GM18873 (cell line): ENCODE measurements at regions not wholly inside any gene's neighbourhood (a gene's known extent, or its start where the extent isn't known, plus 50 kb on each side); places are given as distances from the start of the nearest gene placed in this dataset.
"Not testable (repeated sequence)": the region's sequence is repeated elsewhere in the genome, so short reads cannot be mapped to it uniquely, and the experiment has no call there.

ENCODE experiments used
- ATAC-seq: cut with Tn5 transposase; IDR thresholded peaks from one replicate; pipeline ENCODE4 v1.9.1; 2021; ENCODE audit warnings: mild to moderate bottlenecking, moderate library complexity, moderate number of reproducible peaks; ENCODE audit not compliant: unreplicated experiment, low FRiP score

DNA sequence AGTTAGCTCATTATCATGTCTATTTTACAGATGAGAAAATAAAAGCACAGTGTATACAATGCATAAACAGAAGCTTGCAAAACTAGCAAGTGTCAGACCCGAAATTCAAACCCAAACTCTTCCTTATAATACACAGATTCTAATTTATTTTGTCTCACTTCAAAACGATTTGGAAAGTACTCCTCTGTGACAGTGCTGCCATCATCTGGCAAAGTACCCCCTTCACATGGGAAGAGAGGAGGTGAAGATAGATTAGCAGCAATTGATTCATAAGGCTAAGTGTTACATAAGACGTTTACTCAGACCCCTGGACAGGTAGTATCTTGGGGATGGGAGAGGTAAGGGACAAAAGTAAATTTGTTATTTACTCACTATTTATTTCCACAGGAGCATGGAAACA is 744.0 kb upstream of the SGO1 start:
- no peak for ATAC-seq

DNA sequence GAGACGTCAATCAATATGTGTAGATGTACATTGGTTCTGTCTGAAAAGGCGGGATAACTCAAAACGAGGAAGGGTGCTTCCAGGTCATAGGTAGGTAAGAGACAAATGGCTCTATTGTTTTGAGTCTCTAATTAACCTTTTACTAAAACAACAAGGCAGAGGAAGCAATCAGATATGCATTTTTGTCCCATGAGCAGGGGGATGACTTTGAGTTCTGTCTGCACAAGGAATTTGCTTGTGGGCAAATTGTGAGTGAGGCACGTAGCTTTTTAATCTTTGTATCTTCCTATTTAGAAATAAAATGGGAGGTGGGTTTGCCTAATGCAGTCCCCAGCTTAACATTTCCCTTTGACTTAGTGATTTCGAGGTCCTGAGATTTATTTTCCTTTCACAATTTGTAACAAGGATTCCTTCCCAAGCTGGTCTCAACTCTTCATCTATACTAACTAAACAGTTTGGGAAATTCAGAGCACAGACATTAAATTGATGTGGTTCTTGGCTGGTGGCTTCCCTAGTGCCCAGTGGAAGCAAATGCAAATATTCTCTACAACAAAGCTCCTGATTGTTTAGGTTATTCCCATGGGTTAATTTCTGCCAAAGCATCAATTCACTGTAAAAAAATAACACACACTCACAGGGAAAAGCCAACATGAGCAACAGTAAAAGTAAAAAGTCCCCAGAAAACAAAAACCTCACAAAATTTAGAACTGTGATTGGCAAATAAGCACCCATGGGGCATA is 738.8 kb upstream of the SGO1 start:
- ATAC-seq, result no peak

DNA sequence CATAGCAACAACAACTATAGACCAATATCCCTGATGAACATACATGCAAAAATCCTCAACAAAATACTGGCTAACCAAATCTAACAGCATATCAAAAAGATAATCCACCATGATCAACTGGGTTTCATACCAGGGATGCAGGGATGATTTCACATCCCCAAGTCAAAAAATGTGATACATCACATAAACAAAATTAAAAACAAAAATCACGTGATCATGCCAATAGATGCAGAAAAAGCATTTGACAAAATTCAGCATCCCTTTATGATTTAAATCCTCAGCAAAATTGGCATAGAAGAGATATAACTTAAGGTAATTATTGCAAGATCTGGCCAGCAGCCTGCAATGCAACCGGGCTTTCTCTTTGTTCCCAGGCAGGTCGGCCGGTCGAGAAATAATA is 735.1 kb upstream of the SGO1 start:
- not testable (repeated sequence) for ATAC-seq

DNA sequence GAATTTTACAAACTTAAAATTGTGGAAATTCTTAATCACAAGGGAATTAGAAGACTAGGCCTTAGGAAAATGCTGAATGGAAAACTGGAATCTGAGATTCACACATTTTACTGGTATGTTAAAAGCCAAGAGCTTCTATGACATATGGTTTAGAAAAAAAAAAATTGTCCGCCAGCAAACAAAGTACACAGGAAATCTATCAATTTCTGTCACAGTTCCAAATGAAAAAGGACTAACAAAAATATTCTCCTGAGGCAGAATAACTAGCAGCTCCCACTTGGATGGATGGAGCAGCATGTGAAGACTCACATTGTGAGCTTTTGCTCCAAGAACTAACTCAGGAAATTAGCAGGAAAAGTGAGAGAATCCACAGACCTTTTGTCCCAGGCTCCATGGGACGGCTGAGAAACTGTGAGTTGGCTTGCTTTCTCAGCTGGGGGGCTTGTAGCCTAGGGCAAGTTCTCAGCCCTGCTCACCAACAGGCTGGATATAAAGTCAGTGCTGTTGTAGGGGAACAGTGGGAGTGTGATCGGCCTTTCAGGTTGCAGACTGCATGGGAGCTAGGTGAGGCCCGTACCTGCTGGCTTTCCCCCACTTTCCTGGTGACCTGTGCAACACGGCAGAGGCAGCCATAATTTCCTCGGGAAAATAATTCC is 731.1 kb upstream of the SGO1 start:
- no peak for ATAC-seq

DNA sequence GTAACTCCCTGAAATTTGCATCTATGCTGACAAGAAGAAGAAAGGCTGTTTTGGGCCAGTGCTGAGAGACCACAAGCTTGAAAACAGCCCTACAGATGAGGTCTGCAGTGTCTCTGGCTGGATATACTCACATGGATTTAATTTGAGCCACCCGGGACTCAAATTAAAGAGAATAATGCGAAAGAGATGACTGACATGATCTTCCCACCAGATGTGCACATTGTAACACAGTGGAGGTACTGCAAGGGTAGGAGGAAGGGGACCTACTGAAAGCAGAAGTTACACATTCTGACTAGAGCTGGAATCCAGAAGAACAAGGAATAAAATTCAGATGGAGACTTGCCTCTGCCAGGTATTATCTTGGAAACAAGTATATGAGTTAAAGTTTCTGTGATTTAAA is 728.3 kb upstream of the SGO1 start:
- no peak for ATAC-seq

DNA sequence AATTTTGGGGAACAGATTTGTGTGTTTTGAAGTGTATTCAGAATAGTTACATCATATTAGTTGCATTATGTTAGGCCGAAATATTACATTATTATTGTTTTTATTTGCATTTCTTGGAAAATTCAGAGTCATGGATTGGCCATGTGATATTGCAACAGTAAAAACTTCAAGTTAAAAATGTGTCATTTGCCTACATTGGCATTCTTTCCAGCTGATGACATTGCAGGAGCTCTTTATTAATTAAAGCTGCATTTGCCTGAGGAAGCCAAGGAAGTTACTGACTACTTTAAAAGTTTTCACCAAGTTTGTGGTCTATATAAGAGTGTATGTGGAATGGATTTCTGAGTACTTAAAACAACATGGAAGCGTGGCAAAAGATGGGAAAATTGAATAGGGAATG is 726.4 kb upstream of the SGO1 start:
- no peak for ATAC-seq

DNA sequence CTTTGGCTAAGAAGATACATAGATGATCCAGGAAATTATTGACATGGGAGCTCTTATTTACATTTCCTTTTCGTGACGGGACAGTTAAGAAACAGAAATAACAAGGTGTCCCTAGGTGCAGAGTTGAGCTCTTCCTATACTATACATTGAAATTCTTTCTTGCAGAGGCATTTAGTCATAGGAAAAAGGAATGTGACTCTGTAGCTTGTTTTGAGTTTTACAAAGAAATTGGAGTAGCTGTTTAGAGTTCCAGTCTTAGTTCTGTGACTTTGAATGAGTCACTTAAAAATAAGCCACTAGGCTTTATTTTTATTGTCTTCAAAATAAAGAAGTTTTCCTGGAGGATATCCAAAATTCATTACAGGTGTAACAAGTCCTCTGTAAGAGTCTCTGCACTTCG is 723.5 kb upstream of the SGO1 start:
- no peak for ATAC-seq

DNA sequence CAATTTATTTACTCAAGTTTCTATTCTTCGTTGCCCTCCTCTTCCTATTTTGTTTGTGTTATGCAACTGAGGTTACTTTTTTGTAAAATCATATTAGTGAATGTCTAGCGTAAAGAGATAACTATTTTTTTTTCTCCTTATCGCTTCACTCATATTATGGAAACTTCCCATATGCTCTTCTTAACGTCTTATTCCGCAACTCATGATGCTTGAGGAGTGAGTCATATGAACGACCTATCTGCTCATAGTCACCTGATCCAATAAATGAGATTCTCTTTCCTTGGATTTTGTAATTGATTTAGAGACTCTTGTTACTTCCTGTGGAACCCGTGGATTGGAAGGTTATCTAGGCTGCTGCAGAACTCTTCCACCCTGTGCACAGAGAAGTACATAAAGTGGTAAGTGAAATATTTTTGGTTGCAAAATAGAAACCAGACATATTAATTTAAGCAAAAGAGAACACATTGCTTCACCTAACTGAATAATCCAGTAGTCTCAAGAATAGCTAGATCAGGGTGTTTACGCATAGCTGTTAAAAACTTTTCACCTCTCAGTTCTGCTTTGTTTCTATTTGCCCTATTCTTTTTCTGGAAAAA is 719.3 kb upstream of the SGO1 start:
- no peak for ATAC-seq

DNA sequence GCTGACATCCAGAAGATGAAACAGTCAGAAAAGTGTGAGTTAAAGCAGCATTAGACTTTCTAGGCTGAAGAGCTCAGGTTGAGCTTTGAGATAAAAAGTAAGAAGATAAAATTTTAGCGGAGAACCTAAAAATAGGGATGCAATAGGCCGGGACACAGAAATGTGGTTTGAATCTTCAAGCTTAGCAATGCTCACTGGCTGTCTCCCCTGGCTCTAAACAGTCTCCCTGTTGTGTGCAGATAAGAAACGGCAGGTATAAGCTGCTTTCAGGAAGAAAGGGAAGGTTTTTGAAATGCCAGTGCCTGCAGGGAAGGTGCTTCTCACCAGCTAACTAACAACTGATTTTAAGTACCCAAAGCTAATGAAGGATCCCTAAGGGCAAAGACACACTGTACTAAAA is 718.7 kb upstream of the SGO1 start:
- no peak for ATAC-seq

DNA sequence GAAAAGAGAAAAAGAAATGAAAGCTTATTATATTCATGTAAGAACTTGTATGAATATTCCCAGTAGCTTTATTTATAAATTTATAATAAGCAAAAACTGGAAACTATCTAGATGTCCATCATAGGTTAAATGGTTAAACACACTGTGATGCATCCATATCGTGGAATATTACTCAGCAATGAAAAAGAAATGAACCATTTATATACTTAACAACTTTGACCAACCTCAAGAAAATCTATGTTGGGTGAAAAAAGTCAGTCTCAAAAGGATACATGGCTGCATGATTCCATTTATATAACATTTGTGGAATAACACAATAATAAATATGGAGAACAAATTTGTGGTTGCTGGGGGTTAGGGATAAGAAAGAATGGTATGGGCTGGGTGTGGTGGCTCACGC is 713.0 kb upstream of the SGO1 start:
- ATAC-seq, result no peak

DNA sequence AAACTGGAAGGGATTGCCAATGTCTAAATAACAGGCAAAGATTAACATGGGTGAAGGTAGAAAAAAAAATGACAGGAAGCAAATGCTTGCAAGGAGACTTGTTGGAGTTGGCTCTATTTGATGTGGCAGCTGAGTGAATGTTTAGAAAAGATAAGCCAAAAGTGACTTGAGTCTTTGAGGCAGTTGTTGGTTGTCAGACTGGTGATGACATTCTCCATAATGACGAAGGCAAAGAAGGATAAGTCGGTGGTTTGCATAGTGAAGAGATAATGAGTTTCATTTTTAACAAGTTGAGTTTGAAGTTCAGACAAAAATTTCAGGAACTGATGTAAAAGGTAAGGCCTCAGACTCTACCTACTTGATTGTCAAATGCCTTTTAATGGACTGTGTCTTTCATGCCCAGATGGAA is 704.1 kb upstream of the SGO1 start:
- no peak for ATAC-seq

DNA sequence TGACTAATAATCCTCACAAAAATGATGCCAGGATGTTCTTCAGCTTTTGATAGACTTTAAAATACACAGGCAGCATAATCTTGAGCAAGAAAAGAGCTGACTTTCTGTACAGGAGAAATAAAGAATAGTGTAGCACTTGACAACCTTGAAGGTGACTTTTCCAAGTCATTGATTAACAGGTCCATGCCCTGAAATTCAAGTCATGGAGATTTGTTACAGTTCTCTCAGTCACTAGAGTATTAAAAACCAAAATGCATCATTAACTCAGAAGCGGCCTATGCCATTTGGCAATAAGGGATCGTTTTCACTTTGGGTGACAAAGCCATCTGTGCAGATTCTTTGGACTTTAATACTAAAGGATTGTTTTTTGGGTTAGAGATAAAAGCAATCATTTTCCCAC is 692.7 kb upstream of the SGO1 start:
- no peak for ATAC-seq

DNA sequence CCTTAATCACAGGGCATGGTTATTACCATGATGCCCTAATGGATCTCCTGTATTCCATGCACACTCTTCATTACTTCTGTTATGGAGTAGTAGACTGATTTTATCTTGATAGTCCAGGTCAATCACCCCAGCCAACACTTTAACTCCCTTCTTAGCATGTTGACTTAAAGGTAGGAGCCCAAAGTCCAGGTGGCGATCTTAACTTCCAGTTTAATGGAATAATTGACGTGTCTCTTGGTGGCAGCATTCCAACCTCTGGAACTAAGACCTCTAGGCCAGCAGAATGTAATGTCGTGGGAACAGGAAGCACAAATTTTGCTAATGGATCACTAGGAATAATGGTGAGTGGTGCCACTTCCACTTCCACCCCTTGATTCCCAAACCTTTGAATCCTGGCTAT is 687.2 kb upstream of the SGO1 start:
- no peak for ATAC-seq

DNA sequence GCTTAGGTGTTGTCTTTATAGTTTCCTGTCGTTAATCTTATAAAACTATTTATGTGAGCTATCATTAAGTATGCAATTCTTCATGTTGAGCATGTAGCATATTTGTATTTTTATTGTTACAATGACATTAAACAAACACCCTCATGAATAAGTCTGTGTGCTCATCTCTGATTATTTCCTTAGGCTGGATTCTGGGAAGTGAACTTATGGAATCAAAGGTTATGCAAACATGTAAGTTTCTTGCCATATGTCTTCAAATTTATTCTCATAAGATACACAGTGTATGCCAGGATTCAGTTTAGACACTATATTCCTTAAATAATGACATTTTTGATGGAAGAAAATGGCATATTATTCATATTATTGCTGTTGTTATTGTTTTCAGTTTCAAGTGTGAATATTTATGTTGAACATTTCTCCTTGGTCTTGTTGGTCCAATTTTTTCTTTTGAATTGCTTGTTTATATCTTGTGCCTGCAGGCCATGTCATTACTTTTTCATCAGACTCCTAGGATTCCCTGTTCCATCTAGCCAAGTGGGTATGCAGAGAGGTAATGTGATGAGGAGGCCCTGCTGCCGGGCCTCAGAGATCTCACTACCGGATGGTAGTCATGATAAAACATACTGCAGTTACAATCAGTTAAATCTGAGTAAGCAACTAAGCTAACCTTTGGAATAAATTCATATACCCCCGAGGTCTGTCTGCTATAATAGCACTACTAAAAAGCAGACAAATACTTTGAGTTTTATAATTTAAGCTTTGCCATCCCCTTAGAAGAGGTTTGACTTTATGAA is 684.3 kb upstream of the SGO1 start:
- no peak for ATAC-seq

DNA sequence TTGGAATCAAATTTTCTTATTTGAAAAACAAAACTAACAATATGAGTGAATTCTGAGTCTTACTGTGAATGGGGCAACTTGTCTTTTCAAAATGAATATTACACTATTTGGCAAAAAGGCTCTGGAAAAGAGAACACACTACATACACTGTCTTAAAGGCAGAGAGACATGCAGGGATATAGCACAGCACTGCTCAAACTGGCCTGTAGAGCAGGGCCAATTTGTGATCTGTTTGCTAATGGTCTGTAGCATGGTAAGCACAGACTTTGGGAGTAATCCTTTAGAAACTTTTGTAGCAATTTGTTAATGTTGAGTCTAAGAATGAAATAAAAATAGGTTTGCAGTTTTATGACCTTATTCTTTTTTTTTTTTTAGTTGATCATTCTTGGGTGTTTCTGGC is 679.8 kb upstream of the SGO1 start:
- ATAC-seq, result no peak

DNA sequence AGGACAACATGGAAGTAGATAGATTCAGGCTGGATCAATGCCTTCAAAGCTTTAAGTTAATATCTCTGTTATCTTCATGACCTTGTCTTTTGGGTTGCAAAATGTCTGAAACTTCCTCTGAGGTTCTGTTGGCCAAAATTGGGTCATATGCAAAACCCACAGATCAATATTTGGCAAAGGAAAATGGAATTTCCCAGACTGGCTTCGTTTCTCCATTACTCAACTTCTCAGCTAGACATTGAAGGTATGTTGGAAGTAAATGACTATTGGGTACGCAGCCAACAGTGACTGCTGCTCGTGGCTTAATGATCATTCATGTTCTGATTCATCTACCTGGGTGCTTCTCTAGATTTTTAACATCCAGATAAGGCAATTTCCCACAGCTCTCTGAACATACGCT is 675.4 kb upstream of the SGO1 start:
- no peak for ATAC-seq

DNA sequence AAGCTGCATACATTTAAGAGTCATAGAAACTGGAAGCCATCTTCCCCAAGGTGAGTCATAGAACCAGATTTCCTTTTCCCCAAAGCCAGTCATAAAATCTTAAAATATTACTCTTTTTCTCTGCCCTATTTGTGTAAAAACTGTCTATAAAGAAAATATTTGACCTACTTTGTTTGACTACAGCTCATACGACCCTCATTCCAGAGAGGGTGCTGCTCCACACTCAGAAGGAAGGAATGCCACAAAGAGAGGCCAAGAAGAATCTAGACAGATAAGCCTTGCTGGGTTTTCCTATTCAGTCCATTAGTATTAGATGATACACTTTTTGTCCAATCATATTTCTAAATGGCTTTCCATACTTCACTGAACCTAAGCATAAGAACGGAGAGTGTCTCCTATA is 671.6 kb upstream of the SGO1 start:
- no peak for ATAC-seq

DNA sequence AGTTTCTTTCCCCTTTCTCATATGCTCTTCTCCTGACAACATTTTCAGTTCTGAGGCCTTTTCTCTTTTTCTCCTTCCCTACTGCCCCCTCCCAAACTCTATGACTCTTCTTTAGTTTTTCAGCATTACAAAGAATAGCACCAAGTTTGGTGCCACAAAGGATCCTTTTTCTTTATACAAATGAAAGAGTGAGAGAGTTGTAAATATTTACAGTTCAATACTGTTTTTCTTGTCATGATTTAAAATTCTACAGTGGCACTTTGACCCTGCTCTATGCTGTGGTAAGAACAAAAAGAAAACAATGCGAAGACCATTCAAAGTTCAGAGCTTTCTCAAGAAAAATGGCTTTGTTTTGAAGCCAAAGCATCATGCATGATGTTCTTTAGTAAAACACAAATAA is 667.9 kb upstream of the SGO1 start:
- no peak for ATAC-seq

DNA sequence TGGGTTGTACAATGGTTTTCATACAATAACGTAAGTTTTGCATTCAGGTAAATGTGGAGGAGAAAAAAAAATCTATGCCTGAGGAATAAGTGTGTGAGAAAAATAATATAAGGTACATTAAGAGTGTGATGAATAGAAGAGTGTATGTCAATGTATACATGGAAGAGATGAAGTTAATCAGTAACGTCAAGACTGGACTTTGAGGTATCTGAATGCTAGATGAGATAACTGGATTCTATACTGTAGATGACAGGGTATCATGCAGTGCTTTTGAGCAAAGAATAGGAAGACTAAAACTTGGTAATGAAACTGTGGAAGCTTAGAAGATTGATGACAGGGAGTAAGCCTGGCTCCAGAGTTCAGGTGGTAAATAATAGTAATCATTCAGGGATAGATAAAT is 666.7 kb upstream of the SGO1 start:
- no peak for ATAC-seq

DNA sequence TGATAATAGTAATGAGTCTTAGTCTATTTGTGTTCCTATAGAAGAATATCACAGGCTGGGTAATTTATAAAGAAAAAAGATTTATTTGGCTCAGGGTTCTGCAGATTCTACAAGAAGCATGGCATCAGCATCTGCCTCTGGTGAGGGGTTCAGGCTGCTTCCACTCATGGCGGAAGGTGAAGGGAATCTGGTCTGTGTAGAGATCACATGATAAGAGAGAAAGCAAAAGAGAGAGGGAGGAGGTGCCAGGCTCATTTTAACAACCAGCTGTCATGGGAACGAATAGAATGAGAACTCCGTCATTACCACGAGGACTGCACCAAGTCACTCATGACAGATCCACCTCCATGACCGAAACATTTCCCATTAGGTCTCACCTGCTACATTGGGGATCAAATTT is 664.0 kb upstream of the SGO1 start:
- ATAC-seq, result no peak

DNA sequence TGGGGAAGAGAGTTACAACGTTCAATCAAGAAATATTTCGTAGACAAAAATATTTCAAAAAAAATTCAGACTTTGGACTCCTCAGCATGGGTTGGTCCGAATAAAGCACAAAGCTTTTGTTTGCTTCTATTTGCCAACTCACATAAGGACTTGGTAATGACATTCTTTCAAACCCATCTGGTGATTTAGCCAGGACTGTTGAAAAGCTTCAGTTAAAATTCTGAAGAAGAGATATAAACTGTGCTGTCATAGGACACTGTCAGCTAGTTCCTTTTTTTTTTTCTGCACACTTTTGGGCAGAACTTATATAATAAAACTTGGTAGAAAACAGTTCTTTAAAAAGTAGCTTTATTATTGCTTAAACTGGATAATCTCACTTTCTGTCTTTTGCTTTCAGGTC is 660.8 kb upstream of the SGO1 start:
- no peak for ATAC-seq
